HepG2 (cell line): ENCODE measurements at regions not wholly inside any gene's neighbourhood (a gene's known extent, or its start where the extent isn't known, plus 50 kb on each side); places are given as distances from the start of the nearest gene placed in this dataset.

Experiments used
- CTCF ChIP-seq: sonication (generic); formaldehyde crosslinking; IDR thresholded peaks from 2 replicates; pipeline ENCODE4 v1.5.0; 2020; ENCODE audit warnings: mild to moderate bottlenecking, missing genetic modification reagents, moderate library complexity
- GMEB2 ChIP-seq: IDR thresholded peaks from 2 replicates; pipeline ENCODE4 v1.6.1; 2016; ENCODE audit warnings: missing biosample characterization, missing genetic modification reagents, low read depth
- GTF3A ChIP-seq: sonication (generic); formaldehyde crosslinking; conservative IDR thresholded peaks from 2 replicates; pipeline ENCODE4 v1.4.0; 2020; ENCODE audit warnings: mild to moderate bottlenecking, missing genetic modification reagents
- MAX ChIP-seq: IDR thresholded peaks from 2 replicates; pipeline ENCODE4 v1.6.1; 2012; ENCODE audit warnings: inconsistent platforms
- PBX3 ChIP-seq: sonication (generic); formaldehyde crosslinking; IDR thresholded peaks from 2 replicates; pipeline ENCODE4 v1.8.1; 2023; ENCODE audit warnings: missing genetic modification reagents, inconsistent platforms, borderline replicate concordance
- POLR2AphosphoS2 ChIP-seq: IDR thresholded peaks from 2 replicates; pipeline ENCODE4 v1.6.1; 2011; ENCODE audit warnings: low read depth, low read length, improper control_type of control experiment
- REST ChIP-seq, 2 experiments: IDR thresholded peaks; 2 replicates each; pipeline ENCODE4 v1.6.1; 2011 to 2012; ENCODE audit warnings: low read length in 2 of 2, borderline replicate concordance in 1 of 2, low read depth in 1 of 2, mild to moderate bottlenecking in 1 of 2, moderate library complexity in 1 of 2
- RFX5 ChIP-seq: IDR thresholded peaks from 2 replicates; pipeline ENCODE4 v1.6.1; 2011; ENCODE audit warnings: low read depth, low read length, improper control_type of control experiment
- ZEB1 ChIP-seq: IDR thresholded peaks from 2 replicates; pipeline ENCODE4 v1.6.1; 2012; ENCODE audit warnings: mild to moderate bottlenecking, low read depth, inconsistent platforms; ENCODE audit not compliant: insufficient replicate concordance
- ZKSCAN5 ChIP-seq: sonication (generic); formaldehyde crosslinking; IDR thresholded peaks from 2 replicates; pipeline ENCODE4 v1.5.1; 2020; ENCODE audit warnings: mild to moderate bottlenecking, missing genetic modification reagents
- ZNF282 ChIP-seq: fragments of 450-650 bp; IDR thresholded peaks from 2 replicates; pipeline ENCODE4 v1.6.1; 2018; ENCODE audit not compliant: partially characterized antibody
- ZNF543 ChIP-seq: sonication (generic); formaldehyde crosslinking; IDR thresholded peaks from 2 replicates; pipeline ENCODE4 v1.4.0; 2020; ENCODE audit warnings: mild to moderate bottlenecking, missing genetic modification reagents

- TF ChIP-seq PBX3 (CRISPR knock-in tag) = no peak
- no peak for TF ChIP-seq ZNF282
- TF ChIP-seq RFX5 = no peak
- no peak for TF ChIP-seq GMEB2 (CRISPR knock-in tag)
- TF ChIP-seq POLR2AphosphoS2 = no peak
- no peak for TF ChIP-seq ZKSCAN5
- no peak for TF ChIP-seq GTF3A (CRISPR knock-in tag)
- no peak for TF ChIP-seq ZEB1
- TF ChIP-seq ZNF543 = no peak
- TF ChIP-seq MAX = no peak
- no peak for TF ChIP-seq CTCF (CRISPR knock-in tag)
- no peak for TF ChIP-seq REST (IDR thresholded peaks at IDR 0.05; ENCODE audit: borderline replicate concordance in 1 of 2, low read depth in 1 of 2, low read length in 2 of 2)
Observed at GRCh38 chr12:25301798-25302197, 51.1 kb upstream of the KRAS start.
